Hypothalamus (tissue), 51 donors: ENCODE measurements at regions not wholly inside any gene's neighbourhood (a gene's known extent, or its start where the extent isn't known, plus 50 kb on each side); places are given as distances from the start of the nearest gene placed in this dataset.
"Not testable (repeated sequence)": the region's sequence is repeated elsewhere in the genome, so short reads cannot be mapped to it uniquely, and the experiment has no call there.

ENCODE experiments used
- DNase-seq, 51 donors: peaks; one replicate each; lab custom pipeline; 2025; lab: John Stamatoyannopoulos, UW

GRCh38 chr10:6929148-6929830 is 349.2 kb upstream of the PRKCQ start:
- DNase-seq: peak in 7 of 51 donors; percentile 5 to 29 (median 10)

GRCh38 chr10:6928586-6928985 is 348.5 kb upstream of the PRKCQ start:
- no peak for DNase-seq

GRCh38 chr10:6926971-6927370 is 346.9 kb upstream of the PRKCQ start:
- no peak for DNase-seq

GRCh38 chr10:6925146-6925545 is 345.1 kb upstream of the PRKCQ start:
- DNase-seq: no peak

- DNase-seq: no peak
Measured at GRCh38 chr10:6924166-6924565, 344.1 kb upstream of the PRKCQ start.

- DNase-seq: not testable (repeated sequence)
Measured at GRCh38 chr10:6921026-6921425, 340.9 kb upstream of the PRKCQ start.

- peak in 47 of 51 donors; percentile 9 to 88 (median 64) for DNase-seq
Measured at GRCh38 chr10:6920072-6921019, 340.3 kb upstream of the PRKCQ start.

GRCh38 chr10:6919077-6919476 is 339.0 kb upstream of the PRKCQ start:
- no peak for DNase-seq

GRCh38 chr10:6918305-6918704 is 338.2 kb upstream of the PRKCQ start:
- peak in 26 of 51 donors; percentile 6 to 56 (median 18) for DNase-seq

GRCh38 chr10:6917125-6917524 is 337.0 kb upstream of the PRKCQ start:
- no peak for DNase-seq

- DNase-seq: no peak
Measured at GRCh38 chr10:6916601-6917000, 336.5 kb upstream of the PRKCQ start.

GRCh38 chr10:6915307-6915706 is 335.2 kb upstream of the PRKCQ start:
- DNase-seq: no peak

GRCh38 chr10:6912929-6913328 is 332.9 kb upstream of the PRKCQ start:
- DNase-seq: no peak

- no peak for DNase-seq
Measured at GRCh38 chr10:6912424-6912823, 332.3 kb upstream of the PRKCQ start.

GRCh38 chr10:6912021-6912420 is 331.9 kb upstream of the PRKCQ start:
- no peak for DNase-seq

- no peak for DNase-seq
Measured at GRCh38 chr10:6909905-6910560, 330.0 kb upstream of the PRKCQ start.

- no peak for DNase-seq
Measured at GRCh38 chr10:6907877-6908530, 327.9 kb upstream of the PRKCQ start.

GRCh38 chr10:6894405-6894804 is 314.3 kb upstream of the PRKCQ start:
- no peak for DNase-seq

GRCh38 chr10:6892864-6893263 is 312.8 kb upstream of the PRKCQ start:
- no peak for DNase-seq

- no peak for DNase-seq
Measured at GRCh38 chr10:6891924-6892323, 311.8 kb upstream of the PRKCQ start.

GRCh38 chr10:6889718-6890117 is 309.6 kb upstream of the PRKCQ start:
- no peak for DNase-seq
